ENCODE measurements at regions not wholly inside any gene's neighbourhood (a gene's known extent, or its start where the extent isn't known, plus 50 kb on each side); places are given as distances from the start of the nearest gene placed in this dataset.

- TF ChIP-seq, protein P1, sequence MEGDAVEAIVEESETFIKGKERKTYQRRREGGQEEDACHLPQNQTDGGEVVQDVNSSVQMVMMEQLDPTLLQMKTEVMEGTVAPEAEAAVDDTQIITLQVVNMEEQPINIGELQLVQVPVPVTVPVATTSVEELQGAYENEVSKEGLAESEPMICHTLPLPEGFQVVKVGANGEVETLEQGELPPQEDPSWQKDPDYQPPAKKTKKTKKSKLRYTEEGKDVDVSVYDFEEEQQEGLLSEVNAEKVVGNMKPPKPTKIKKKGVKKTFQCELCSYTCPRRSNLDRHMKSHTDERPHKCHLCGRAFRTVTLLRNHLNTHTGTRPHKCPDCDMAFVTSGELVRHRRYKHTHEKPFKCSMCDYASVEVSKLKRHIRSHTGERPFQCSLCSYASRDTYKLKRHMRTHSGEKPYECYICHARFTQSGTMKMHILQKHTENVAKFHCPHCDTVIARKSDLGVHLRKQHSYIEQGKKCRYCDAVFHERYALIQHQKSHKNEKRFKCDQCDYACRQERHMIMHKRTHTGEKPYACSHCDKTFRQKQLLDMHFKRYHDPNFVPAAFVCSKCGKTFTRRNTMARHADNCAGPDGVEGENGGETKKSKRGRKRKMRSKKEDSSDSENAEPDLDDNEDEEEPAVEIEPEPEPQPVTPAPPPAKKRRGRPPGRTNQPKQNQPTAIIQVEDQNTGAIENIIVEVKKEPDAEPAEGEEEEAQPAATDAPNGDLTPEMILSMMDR (conservative IDR thresholded peaks at IDR 0.05 in 1 of 2, IDR thresholded peaks at IDR 0.05 in 1 of 2; ENCODE audit: extremely low read depth in 1 of 2, insufficient read depth in 1 of 2, low read depth in 1 of 2, low read length in 2 of 2), result no peak
- TF ChIP-seq EZH2 (IDR thresholded peaks at IDR 0.05; ENCODE audit: borderline replicate concordance, low read length), result no peak
Observed at GRCh38 chr6:121994919-121995318, 404.5 kb upstream of the HSF2 start.
